ENCODE measurements at regions not wholly inside any gene's neighbourhood (a gene's known extent, or its start where the extent isn't known, plus 50 kb on each side); places are given as distances from the start of the nearest gene placed in this dataset.

DNA sequence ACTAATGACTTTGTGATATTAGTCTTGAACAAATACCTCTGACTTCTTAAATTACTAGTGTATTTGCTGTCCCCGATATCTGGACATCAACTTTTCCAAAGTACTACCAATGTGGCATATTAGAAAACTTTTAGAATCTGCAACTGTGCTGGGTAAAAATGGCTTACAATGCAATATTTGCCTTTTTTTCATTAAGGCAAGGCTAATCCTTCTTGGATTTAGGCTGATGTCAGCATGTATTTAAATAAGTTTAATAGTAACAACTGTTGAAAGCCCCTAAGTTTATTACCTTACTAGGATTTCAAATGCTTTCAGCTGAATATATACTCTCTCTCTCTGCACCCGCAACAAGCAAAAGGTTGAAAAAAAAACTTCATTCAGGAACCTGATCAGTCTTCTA is 1232.3 kb downstream of the REEP3 start:
- TF ChIP-seq ZNF239 (tag by site-specific recombination; IDR thresholded peaks at IDR 0.05) (no peak), HOXC10 (CRISPR knock-in tag; IDR thresholded peaks at IDR 0.05) (no peak), ATF2 (tag by site-specific recombination; IDR thresholded peaks at IDR 0.05; ENCODE audit: low read depth) (no peak), ZBTB8A (tag by site-specific recombination; IDR thresholded peaks at IDR 0.05) (no peak), ZNF157 (tag by site-specific recombination; IDR thresholded peaks at IDR 0.05) (no peak), CTCF (tag by site-specific recombination; IDR thresholded peaks at IDR 0.05) (no peak), ZNF639 (tag by site-specific recombination; IDR thresholded peaks at IDR 0.05) (no peak), ZNF558 (tag by site-specific recombination; IDR thresholded peaks at IDR 0.05) (no peak), ZNF175 (tag by site-specific recombination; IDR thresholded peaks at IDR 0.05) (no peak), ZNF10 (tag by site-specific recombination; IDR thresholded peaks at IDR 0.05) (no peak), ZNF792 (tag by site-specific recombination; IDR thresholded peaks at IDR 0.05) (no peak), ZNF214 (tag by site-specific recombination; IDR thresholded peaks at IDR 0.05; ENCODE audit: borderline replicate concordance) (no peak), REST (tag by site-specific recombination; IDR thresholded peaks at IDR 0.05) (no peak)
- TF ChIP-seq, protein P1, sequence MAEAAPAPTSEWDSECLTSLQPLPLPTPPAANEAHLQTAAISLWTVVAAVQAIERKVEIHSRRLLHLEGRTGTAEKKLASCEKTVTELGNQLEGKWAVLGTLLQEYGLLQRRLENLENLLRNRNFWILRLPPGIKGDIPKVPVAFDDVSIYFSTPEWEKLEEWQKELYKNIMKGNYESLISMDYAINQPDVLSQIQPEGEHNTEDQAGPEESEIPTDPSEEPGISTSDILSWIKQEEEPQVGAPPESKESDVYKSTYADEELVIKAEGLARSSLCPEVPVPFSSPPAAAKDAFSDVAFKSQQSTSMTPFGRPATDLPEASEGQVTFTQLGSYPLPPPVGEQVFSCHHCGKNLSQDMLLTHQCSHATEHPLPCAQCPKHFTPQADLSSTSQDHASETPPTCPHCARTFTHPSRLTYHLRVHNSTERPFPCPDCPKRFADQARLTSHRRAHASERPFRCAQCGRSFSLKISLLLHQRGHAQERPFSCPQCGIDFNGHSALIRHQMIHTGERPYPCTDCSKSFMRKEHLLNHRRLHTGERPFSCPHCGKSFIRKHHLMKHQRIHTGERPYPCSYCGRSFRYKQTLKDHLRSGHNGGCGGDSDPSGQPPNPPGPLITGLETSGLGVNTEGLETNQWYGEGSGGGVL (tag by site-specific recombination; IDR thresholded peaks at IDR 0.05), result no peak
